Mesothelial cell of epicardium (in vitro differentiated cells): ENCODE measurements at regions not wholly inside any gene's neighbourhood (a gene's known extent, or its start where the extent isn't known, plus 50 kb on each side); places are given as distances from the start of the nearest gene placed in this dataset.

ENCODE experiments used
- DNase-seq, 2 experiments: peaks; one replicate each; pipeline ENCODE4 v3.0.0; 2021; ENCODE audit warnings: low spot score in 2 of 2; ENCODE audit not compliant: unreplicated experiment in 2 of 2
- H3K27ac Mint-ChIP-seq: 2 replicates; pipeline ENCODE4 v1.8.0; 2021; ENCODE audit warnings: mixed read lengths
- H3K27me3 Mint-ChIP-seq: 2 replicates; pipeline ENCODE4 v1.8.0; 2021; ENCODE audit warnings: low read depth, mixed read lengths
- H3K36me3 Mint-ChIP-seq: 2 replicates; pipeline ENCODE4 v1.8.0; 2021; ENCODE audit warnings: mixed read lengths
- H3K4me1 Mint-ChIP-seq: 2 replicates; pipeline ENCODE4 v1.8.0; 2021; ENCODE audit warnings: mixed read lengths
- H3K4me3 Mint-ChIP-seq: 2 replicates; pipeline ENCODE4 v1.8.0; 2021; ENCODE audit warnings: mild to moderate bottlenecking, moderate library complexity, mixed read lengths
- H3K9me3 Mint-ChIP-seq: 2 replicates; pipeline ENCODE4 v1.8.0; 2021; ENCODE audit warnings: mixed read lengths
- TF ChIP-seq, protein P1 (sequence below): fragments of 200-600 bp; sonication (generic); IDR thresholded peaks from one replicate; pipeline ENCODE4 v1.5.0; 2021; ENCODE audit warnings: antibody characterized with exemption; ENCODE audit not compliant: unreplicated experiment

GRCh38 chr14:97413966-97414717 is 617.0 kb downstream of the VRK1 start:
- TF ChIP-seq, protein P1, sequence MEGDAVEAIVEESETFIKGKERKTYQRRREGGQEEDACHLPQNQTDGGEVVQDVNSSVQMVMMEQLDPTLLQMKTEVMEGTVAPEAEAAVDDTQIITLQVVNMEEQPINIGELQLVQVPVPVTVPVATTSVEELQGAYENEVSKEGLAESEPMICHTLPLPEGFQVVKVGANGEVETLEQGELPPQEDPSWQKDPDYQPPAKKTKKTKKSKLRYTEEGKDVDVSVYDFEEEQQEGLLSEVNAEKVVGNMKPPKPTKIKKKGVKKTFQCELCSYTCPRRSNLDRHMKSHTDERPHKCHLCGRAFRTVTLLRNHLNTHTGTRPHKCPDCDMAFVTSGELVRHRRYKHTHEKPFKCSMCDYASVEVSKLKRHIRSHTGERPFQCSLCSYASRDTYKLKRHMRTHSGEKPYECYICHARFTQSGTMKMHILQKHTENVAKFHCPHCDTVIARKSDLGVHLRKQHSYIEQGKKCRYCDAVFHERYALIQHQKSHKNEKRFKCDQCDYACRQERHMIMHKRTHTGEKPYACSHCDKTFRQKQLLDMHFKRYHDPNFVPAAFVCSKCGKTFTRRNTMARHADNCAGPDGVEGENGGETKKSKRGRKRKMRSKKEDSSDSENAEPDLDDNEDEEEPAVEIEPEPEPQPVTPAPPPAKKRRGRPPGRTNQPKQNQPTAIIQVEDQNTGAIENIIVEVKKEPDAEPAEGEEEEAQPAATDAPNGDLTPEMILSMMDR, result peak; percentile 55
- H3K27ac Mint-ChIP-seq, result no peak overlapping the region
- H3K9me3 Mint-ChIP-seq, result no peaks in the 10 kb centered on the region
- DNase-seq, result no peak
- H3K27me3 Mint-ChIP-seq, result peaks cover 10% of the 10 kb centered on the region
- peaks cover 8% of the 10 kb centered on the region for H3K4me1 Mint-ChIP-seq
- H3K4me3 Mint-ChIP-seq, result peak overlapping the region; percentile 13
- no peaks in the 10 kb centered on the region for H3K36me3 Mint-ChIP-seq

DNA sequence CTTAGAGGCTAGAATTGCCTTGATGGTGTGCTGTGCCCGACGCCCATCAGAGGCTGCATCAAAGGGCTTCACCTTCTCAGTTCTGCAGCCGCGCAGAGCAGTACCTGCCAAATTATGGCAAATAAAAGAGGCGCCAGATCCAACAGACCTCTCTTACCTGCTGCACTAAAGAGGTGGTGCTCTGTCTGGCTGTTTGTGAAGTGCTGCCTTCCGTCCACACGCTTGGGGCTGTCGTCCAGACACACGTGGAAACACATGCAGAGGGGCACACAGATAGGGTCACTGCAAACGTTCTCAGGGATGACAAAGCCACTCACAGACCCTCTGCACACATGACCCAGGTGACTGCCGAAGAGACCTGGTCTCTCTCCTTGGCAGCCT is 617.5 kb downstream of the VRK1 start:
- Mint-ChIP-seq H3K27ac (no peak overlapping the region), H3K36me3 (no peaks in the 10 kb centered on the region), H3K9me3 (no peaks in the 10 kb centered on the region), H3K4me3 (no peak overlapping the region), H3K4me1 (peaks cover 5% of the 10 kb centered on the region), H3K27me3 (peaks cover 12% of the 10 kb centered on the region)
- no peak for DNase-seq
- TF ChIP-seq, protein P1, result no peak

DNA sequence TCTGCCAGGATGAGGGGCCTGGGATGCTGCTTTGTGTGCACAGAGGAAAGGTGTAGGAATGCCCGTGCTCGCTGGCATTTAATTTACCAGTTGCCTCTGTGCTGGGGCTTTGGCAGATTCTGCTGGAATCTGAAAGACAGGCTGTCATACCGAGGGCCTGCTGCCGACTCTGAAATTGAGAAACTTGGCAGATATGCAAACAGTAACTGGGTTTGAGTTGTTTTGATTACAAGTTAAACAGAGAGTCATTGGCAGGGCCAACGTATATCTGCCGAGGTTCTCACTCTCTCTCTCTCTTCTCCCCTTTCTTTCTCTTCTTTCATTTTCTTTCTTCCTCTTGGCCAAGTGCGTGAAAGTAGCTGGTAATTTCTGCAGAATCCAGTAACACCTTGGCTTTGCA is 618.7 kb downstream of the VRK1 start:
- DNase-seq, result no peak
- H3K36me3 Mint-ChIP-seq, result no peaks in the 10 kb centered on the region
- TF ChIP-seq, protein P1, result no peak
- peaks cover 18% of the 10 kb centered on the region for H3K27me3 Mint-ChIP-seq
- no peak overlapping the region for H3K4me3 Mint-ChIP-seq
- no peaks in the 10 kb centered on the region for H3K9me3 Mint-ChIP-seq
- H3K27ac Mint-ChIP-seq, result no peak overlapping the region
- peaks cover 5% of the 10 kb centered on the region for H3K4me1 Mint-ChIP-seq

GRCh38 chr14:97416550-97416949 is 619.4 kb downstream of the VRK1 start:
- H3K36me3 Mint-ChIP-seq, result no peaks in the 10 kb centered on the region
- H3K4me1 Mint-ChIP-seq, result peaks cover 5% of the 10 kb centered on the region
- no peak overlapping the region for H3K27ac Mint-ChIP-seq
- TF ChIP-seq, protein P1, result no peak
- peaks cover 18% of the 10 kb centered on the region for H3K27me3 Mint-ChIP-seq
- no peaks in the 10 kb centered on the region for H3K9me3 Mint-ChIP-seq
- DNase-seq, result no peak
- H3K4me3 Mint-ChIP-seq, result no peak overlapping the region

DNA sequence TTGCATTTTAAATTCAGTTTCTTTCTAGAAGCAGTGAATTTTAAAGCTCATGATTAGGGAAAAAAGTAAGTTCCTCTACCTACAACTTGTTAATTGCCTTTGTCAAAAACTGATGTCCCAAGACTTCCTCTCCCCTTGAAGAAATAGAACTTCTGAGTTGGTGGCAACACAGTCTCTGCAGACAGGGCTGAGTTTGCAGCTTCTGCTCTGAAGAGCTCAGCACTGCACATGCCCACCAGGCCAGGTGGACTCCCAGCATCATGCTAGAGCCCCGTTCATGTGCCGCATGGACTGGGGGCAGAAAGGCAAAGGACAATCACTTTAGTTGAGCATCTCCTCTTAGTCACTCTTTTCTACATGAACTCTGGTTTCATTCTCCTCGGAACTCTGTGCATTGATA is 620.1 kb downstream of the VRK1 start:
- H3K4me3 Mint-ChIP-seq, result no peak overlapping the region
- H3K4me1 Mint-ChIP-seq, result peaks cover 5% of the 10 kb centered on the region
- H3K9me3 Mint-ChIP-seq, result no peaks in the 10 kb centered on the region
- peaks cover 19% of the 10 kb centered on the region for H3K27me3 Mint-ChIP-seq
- DNase-seq, result no peak
- no peak overlapping the region for H3K27ac Mint-ChIP-seq
- H3K36me3 Mint-ChIP-seq, result no peaks in the 10 kb centered on the region
- TF ChIP-seq, protein P1, result no peak
